ENCODE measurements at regions not wholly inside any gene's neighbourhood (a gene's known extent, or its start where the extent isn't known, plus 50 kb on each side); places are given as distances from the start of the nearest gene placed in this dataset.

- Mint-ChIP-seq H3K36me3 (ENCODE audit: low read depth, unreplicated experiment) (no peaks in the 10 kb centered on the region), H3K4me1 (ENCODE audit: unreplicated experiment) (peaks cover 16% of the 10 kb centered on the region), H3K4me3 (ENCODE audit: unreplicated experiment) (no peak overlapping the region), H3K27ac (ENCODE audit: unreplicated experiment) (no peak overlapping the region), H3K27me3 (ENCODE audit: unreplicated experiment) (peaks cover 3% of the 10 kb centered on the region), H3K9me3 (ENCODE audit: unreplicated experiment) (peaks cover 5% of the 10 kb centered on the region)
- DNase-seq (ENCODE audit: low spot score): no peak
- no peak for TF ChIP-seq CTCF (IDR thresholded peaks at IDR 0.05; ENCODE audit: unreplicated experiment)
These were observed 260.8 kb upstream of the FAM98A start for GRCh38 chr2:33859811-33860461.

- H3K27me3 Mint-ChIP-seq (ENCODE audit: unreplicated experiment): peaks cover 3% of the 10 kb centered on the region
- no peak overlapping the region for H3K27ac Mint-ChIP-seq (ENCODE audit: unreplicated experiment)
- H3K9me3 Mint-ChIP-seq (ENCODE audit: unreplicated experiment): peaks cover 6% of the 10 kb centered on the region
- DNase-seq (ENCODE audit: low spot score): no peak
- peaks cover 16% of the 10 kb centered on the region for H3K4me1 Mint-ChIP-seq (ENCODE audit: unreplicated experiment)
- H3K4me3 Mint-ChIP-seq (ENCODE audit: unreplicated experiment): no peak overlapping the region
- peaks cover under 1% of the 10 kb centered on the region for H3K36me3 Mint-ChIP-seq (ENCODE audit: low read depth, unreplicated experiment)
- TF ChIP-seq CTCF (IDR thresholded peaks at IDR 0.05; ENCODE audit: unreplicated experiment): no peak
These were observed 260.1 kb upstream of the FAM98A start for GRCh38 chr2:33859176-33859575.

- Mint-ChIP-seq H3K9me3 (ENCODE audit: unreplicated experiment) (peaks cover 8% of the 10 kb centered on the region), H3K4me1 (ENCODE audit: unreplicated experiment) (no peaks in the 10 kb centered on the region), H3K4me3 (ENCODE audit: unreplicated experiment) (no peak overlapping the region), H3K36me3 (ENCODE audit: low read depth, unreplicated experiment) (peaks cover 21% of the 10 kb centered on the region), H3K27me3 (ENCODE audit: unreplicated experiment) (no peaks in the 10 kb centered on the region), H3K27ac (ENCODE audit: unreplicated experiment) (no peak overlapping the region)
- TF ChIP-seq CTCF (IDR thresholded peaks at IDR 0.05; ENCODE audit: unreplicated experiment): no peak
- no peak for DNase-seq (ENCODE audit: low spot score)
These were observed 249.4 kb upstream of the FAM98A start for GRCh38 chr2:33848486-33848885.

GRCh38 chr2:33839791-33840190 is 240.7 kb upstream of the FAM98A start:
- H3K4me3 Mint-ChIP-seq (ENCODE audit: unreplicated experiment): no peak overlapping the region
- TF ChIP-seq CTCF (IDR thresholded peaks at IDR 0.05; ENCODE audit: unreplicated experiment): no peak
- no peaks in the 10 kb centered on the region for H3K9me3 Mint-ChIP-seq (ENCODE audit: unreplicated experiment)
- no peaks in the 10 kb centered on the region for H3K27me3 Mint-ChIP-seq (ENCODE audit: unreplicated experiment)
- no peak for DNase-seq (ENCODE audit: low spot score)
- no peaks in the 10 kb centered on the region for H3K36me3 Mint-ChIP-seq (ENCODE audit: low read depth, unreplicated experiment)
- H3K4me1 Mint-ChIP-seq (ENCODE audit: unreplicated experiment): no peaks in the 10 kb centered on the region
- no peak overlapping the region for H3K27ac Mint-ChIP-seq (ENCODE audit: unreplicated experiment)

- Mint-ChIP-seq H3K27me3 (ENCODE audit: unreplicated experiment) (no peaks in the 10 kb centered on the region), H3K4me3 (ENCODE audit: unreplicated experiment) (no peak overlapping the region), H3K4me1 (ENCODE audit: unreplicated experiment) (no peaks in the 10 kb centered on the region), H3K9me3 (ENCODE audit: unreplicated experiment) (no peaks in the 10 kb centered on the region), H3K27ac (ENCODE audit: unreplicated experiment) (no peak overlapping the region), H3K36me3 (ENCODE audit: low read depth, unreplicated experiment) (no peaks in the 10 kb centered on the region)
- no peak for DNase-seq (ENCODE audit: low spot score)
- TF ChIP-seq CTCF (IDR thresholded peaks at IDR 0.05; ENCODE audit: unreplicated experiment): no peak
These were observed 237.5 kb upstream of the FAM98A start for GRCh38 chr2:33836628-33837027.
